GM18861 (cell line): ENCODE measurements at regions not wholly inside any gene's neighbourhood (a gene's known extent, or its start where the extent isn't known, plus 50 kb on each side); places are given as distances from the start of the nearest gene placed in this dataset.

Experiments used
- ATAC-seq: cut with Tn5 transposase; IDR thresholded peaks from one replicate; pipeline ENCODE4 v1.9.1; 2021; ENCODE audit not compliant: unreplicated experiment

DNA sequence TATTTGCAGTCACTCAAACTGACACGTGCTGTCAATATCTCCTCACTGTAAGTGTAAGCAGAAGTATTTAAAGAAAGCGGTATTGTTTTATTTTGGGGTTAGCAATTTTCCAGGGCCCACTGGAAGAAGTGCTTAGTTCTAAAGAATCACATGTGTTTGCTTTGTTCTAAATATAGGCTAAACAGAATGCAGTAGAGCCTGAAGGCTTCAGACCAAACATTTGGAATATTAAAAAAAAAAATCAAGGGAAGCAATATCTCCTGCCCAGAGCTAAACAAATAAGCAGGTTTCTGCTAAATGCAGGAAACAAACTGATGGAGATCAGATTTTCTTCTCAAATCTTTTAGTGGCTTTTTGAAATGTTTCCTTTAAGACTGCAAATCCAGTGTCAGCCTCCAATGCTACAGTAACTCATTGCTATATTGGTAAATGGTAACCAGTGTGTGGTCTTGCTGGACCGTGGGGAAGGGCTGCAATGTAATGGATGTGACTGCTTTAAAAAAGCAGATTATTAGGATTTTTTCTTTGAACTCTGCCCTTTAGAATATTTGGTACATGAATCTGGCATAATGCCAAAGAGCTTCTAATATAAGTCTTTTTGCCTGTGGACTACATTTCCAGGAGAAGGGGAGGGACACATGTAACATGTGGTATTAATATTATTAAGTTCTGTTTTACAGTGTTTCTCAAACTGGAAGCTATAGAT lies 317.1 kb upstream of the FERMT1 start:
- no peak for ATAC-seq

DNA sequence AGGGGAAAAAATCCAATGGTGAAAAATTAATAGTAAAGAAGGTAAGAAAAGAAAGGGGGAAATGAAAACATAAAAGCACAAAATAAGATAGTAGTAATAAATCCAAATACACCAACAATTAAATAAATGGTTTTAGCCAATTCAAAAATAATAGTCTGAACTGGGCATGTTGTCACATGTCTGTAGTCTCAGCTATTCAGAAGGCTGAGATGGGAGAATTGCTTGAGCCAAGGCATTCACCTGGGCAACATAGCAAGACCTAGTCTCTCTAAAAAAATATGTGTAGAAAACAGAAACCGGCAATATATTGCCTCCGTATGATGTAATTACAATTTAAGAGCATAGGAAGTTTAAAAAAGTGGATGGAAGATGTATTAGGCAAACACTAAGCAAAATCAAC lies 311.3 kb upstream of the FERMT1 start:
- no peak for ATAC-seq

DNA sequence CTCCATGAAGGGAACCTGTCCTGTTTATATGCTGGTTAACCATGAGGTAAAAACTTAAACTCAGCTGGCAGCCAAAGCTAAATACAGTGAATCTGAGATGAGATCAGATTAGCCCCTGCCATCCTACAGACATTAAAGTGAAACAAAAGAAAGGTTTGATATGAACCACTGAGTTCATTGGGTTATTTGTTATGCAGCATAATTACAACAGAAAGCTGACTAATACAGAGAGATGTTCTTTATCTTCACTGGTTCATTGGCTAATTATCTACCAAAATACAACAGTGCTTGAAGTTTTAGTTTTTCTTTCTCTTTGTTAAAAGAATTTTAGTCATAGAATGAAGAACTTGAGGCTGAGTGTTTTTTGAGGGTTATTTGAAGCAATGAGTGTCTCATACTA lies 307.6 kb upstream of the FERMT1 start:
- ATAC-seq = no peak

DNA sequence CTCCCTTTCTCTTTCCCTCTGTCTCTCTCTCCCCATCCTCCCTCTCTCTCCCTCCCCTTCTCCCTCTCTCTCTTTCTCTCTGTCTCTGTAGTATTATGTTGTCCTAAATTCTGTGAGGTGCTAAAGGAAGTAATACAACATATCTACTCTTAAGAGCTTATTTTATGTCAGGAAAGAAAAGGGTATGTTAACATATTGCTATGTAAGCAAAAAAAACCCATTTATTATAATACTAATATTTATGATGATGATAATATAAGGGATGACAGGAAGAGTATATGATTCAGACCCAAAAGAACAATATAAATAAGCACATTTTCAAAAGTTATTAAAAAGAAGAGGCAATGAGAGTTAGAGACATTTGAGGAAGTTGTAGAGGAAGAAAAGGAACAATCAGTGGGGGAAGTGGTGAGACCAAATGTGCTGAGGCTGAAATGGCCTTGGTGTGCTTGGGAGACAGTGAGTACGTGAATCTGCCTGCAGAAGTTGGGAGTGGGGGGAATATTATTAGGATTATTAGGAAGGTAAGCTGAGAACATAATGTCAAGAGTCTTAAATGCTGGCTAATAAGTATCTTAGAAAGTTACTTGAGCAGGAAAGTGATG lies 303.6 kb upstream of the FERMT1 start:
- ATAC-seq = no peak

DNA sequence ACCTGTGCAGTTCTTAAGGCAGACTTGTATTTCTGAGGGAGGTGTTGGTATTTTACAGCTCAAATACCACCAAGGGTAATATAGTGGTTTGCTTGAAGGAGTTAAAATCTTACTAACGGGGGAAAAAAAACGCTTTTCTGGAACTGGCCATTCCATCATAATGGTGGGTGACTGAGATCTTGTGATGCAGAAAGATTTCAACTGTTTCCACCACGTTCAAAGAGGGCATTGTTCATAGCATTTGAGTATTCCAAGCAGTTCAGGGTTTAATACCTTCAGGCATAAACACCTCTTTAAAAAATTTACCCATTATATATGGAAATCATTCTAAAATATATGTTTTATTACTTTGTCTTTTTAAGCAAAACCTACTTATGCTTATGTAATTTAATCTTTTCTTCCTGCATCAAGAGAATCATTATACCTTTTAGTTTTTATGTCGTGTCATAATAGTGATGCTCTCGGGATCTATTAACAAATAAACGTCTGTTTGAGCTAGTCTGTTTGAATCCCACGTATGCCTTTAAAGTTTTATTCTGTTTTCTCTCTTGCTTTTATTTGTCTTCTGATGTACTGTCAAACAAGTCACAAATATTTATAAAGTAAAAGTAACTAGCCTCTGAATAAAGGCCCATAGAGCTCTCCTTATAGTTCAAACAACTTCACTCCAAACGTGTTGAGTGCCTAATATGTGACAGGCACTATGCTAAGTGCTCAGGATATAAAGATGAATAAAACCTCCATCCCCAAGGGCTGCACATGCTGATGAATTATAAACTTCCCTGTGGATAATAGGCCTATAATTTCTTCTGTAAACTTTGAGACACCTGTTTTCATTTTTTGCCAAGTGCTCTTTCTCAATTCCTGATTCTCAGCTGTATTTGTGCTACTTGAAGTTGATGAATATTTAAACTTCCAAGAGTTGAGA lies 298.8 kb upstream of the FERMT1 start:
- ATAC-seq = no peak

DNA sequence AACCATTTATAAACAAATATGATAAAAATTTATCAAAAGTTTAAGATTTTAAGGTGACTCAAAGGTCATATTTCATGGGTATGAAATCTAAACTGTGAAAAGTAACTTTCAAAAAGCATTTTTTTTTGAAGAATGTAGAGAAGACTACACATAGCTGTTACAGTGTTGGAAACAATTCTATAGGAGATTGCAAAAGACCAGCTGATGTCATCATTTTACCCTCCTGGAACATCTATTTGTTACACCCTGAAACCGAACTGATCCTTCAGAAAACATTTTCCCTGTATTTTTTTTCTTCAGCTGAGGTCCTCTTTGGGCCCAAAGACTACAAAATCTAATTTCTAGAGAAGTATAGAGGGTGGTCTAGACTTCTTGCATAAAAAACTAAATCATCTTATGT lies 297.5 kb upstream of the FERMT1 start:
- no peak for ATAC-seq

DNA sequence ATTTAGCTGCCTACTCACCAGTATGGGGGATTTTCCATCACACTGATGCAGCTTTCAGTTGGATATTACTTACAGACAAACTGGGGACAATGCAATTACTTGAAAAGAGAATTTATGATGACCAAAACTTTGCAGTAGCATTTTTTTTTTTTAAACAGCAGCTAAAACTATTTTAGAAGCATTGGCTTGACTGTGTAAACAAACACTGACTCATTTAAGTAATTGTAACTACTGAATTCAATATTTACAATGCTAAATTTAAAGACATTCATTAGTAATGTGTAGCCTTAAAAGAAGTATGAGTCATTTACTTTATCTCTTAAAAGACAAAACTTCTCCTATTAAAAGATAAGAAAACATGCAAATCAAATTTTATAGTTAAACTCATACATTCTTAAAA lies 295.9 kb upstream of the FERMT1 start:
- peak; percentile 48 for ATAC-seq

DNA sequence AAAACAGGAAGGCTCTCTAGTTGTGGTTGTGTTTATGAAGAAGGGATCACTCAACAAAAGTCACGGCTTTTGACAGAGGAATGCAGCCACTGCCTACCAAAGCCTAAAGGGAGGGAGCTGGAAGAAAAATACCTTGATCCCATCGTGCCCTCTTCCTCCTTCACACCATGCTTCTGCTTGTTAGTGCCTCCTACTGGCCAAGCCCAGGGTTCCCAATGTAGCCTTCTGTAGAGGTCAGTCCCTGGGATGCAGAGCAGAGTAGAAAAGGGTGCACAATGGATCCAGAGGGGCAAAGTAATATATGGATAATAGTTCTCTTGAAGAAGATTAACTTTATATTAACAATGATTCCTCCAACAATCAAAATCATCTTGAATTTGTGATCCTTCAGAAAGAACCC lies 293.5 kb upstream of the FERMT1 start:
- ATAC-seq = no peak

DNA sequence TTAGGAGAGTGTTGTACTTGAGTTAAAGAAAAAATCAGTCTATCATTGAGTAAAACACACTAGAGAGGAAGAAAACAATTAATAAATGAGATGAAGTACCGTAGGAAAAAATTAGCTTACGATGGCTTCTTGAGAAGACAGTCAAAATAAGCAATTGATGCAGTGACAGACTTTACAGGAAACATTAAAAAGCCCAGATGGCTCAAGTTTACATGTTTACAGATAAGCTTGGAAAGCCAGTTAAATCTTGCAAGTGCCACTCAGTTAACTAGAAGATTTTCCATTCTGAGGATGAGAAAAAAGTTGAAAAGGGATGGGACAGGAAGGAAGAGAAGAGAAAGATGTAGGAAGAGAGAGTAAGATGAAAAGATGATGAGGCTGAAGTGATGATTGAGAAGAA lies 288.8 kb upstream of the FERMT1 start:
- ATAC-seq = no peak

DNA sequence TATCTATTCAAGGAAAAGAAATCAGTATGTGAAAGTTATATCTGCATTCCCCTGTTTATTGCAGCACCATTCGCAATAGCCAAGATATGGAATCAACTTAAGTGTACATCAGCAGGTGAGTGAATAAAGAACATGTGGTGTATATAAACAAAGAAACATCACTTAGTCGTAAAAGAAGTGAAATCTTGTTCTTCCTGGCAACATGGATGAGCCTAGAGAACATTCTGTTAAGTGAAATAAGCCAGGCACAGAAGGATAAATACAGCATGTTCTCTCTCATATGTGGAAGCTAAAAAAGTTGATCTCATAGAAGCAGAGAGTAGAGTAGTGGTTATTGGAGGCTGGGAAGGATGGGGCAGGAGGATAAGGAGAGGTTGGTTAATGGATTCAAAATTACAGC lies 287.9 kb upstream of the FERMT1 start:
- no peak for ATAC-seq

DNA sequence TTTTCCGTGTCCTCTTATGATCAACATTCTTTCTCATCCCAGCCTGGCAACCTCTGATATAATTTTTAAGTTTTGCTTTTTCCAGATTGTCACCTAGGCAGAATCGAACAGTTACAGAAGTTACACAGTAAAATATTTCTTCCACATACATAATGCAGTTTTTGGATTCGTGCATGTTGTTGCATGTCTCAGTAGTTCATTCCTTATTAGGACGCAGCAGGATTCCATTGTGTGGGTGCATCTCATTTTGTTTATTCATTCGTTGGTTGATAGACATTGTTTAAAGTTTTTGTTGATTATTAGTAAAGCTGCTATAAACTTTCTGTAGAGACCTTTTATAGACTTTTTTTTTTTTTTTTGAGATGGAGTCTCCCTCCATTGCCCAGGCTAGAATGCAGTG lies 284.3 kb upstream of the FERMT1 start:
- no peak for ATAC-seq

DNA sequence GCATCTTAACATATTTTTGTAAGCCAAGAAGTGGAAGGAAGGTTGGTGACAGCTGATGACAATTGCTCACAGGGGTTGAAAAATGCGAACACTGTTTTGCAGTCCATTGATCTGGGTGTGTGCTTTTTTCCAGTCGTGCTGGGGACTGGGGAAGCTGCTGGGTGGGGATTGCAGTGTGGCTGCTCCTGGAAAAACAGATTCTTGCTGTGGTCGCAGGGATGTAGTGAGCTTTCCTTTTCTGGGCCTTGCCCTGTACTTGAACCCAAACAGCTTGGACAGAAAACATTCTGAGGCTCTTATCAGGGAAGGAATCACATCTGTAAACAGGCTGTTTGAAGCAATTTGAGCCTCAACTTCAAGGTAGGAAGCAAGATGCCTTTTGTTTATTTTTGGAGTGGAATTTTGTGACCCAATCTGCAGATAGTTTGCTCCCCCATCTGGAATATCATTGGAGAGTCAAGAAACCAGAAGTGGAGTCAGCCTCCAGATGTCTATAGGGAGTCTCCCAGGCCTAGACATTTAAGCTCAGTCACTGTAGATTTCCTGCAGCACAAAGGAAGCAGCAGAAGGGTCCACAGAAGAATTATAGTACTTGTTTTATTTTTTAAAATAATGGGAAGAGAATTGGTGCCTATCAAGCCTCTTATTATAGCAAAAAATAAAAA lies 279.2 kb upstream of the FERMT1 start:
- ATAC-seq = no peak

DNA sequence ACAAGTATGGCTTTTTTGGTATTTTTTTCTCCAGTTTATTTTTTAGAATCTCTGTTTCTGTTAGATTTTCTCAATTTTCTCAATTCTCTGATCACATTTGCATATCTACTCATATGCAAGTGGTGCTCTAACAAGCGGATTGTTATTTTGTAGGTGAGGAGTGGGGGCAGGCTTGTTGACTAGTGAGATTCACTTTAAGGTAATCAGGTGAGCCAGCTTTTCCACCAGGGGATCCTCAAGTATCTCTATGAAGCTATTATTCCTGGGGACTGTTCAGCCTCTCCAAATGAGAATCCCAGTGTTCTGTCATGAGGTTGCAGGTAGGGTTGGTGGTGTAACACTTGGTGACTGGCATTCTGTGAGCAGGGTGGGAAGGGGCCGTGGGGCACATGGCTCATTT lies 274.3 kb upstream of the FERMT1 start:
- no peak for ATAC-seq

DNA sequence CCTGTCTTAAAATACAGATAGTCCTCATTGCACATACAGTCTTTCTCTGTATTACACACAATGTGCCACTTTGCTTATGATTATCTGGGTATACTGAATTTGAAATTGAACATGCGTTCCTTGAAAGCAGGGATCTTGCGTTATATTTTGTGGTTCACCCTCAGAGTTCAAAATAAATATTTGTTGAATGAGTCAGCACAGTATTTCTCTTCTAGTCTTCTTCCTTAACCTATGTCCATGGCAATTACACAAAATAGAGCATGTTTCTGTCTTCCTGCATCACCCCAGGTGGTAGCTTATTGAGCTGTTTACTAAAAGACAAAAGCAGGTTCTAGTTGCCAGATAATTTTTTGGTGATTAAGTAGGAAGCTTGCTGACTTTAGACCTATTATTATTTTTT lies 272.9 kb upstream of the FERMT1 start:
- ATAC-seq = no peak

DNA sequence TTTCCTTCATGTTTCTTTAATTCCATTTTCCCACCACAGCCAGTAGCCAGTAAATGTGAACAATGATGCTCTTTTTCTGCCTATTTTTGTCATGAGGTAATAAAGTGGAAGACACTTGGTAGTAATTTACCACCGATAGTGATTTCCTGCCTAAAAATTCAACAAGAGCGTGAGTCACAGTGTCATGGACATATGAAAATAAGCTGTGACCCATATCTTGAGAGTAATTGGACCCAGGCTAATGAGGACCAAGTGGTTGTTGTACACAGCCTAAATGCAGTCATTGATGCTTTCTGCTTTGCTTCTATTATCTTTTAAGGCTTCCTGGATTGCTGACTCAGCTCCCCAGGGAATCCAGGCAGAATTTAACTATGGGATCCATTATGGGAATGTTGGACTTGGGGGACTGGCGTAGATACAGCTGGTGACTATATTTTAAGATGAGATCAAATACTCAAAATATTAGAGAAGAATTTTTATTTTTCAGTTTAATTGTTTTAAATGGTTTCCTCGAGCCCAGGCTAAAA lies 265.9 kb upstream of the FERMT1 start:
- ATAC-seq = no peak

DNA sequence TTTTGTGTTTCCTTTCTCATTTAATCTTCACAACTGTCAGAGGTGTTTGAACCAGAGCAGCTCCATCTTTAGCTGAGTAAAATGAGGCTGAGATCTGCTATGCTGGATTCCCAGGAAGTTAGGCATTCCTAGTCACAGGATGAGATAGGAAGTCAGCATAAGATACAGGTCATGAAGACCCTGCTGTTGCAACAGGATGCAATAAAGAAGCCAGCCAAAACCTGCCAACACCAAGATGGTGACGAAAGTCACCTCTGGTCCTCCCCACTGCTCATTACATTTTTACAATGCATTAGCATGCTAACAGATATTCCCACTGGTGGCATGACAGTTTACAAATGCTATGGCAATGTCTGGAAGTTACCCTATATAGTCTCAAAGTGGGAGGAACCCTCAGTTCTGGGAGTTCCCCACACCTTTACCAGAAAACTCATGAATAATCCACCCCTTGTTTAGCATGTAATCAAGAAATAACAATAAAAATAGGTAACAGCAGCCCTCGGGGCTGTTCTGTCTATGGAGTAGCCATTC lies 262.2 kb upstream of the FERMT1 start:
- ATAC-seq = no peak

DNA sequence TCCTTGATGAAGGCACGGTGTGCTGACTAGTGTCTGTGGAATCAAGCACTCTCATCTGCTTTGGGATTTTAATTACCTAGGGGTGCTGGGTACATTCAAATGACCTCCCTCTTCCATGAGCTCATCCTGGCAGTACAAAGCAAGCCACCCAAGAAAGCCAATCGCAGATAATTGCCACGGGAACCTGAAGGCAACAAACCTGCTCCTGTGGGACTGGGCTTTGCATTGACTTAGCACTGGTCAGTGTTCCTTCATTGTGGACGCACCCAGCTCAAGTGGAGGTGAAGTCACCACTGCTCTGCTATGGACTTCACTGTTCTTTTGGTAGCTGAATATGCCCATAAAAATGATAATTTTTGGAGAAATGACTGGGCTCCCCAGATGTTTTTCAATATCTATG lies 261.6 kb upstream of the FERMT1 start:
- ATAC-seq = no peak

DNA sequence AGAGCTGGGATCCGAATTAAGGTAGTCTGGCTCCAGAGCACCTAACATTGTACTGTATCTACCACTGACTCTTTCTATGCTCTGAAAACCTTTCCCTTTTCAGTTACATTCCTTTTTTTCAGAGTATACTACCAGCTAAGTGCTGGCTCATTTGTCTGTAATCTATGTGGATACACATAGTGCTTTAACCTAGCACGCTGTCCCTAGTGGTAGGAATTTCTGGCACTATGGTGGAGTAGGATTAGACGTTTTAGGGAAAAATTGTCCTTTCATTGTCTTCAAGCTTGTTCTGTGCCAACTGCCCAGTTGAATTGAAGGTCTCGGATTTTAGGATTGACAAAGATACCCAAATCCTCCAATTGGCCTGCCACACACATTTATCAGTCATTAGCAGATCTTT lies 259.1 kb upstream of the FERMT1 start:
- no peak for ATAC-seq

DNA sequence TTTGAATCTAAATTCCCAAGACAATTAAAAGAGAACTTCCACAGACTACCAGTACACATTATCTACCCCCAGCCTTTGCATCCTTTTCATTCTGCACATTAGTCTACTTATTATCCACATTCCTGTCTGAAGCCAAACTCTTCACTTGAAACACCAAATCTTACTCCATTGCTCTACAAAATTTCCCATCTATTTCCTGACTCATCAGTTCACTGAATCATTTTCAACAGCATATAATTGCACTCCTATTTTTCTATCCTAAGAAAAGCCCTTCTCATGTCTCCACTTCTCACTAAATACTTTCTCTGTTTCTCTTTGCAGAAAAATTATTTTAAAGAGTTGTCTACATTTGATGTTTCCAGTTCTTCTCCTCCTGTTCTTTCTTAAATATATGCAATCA lies 239.4 kb upstream of the FERMT1 start:
- no peak for ATAC-seq

DNA sequence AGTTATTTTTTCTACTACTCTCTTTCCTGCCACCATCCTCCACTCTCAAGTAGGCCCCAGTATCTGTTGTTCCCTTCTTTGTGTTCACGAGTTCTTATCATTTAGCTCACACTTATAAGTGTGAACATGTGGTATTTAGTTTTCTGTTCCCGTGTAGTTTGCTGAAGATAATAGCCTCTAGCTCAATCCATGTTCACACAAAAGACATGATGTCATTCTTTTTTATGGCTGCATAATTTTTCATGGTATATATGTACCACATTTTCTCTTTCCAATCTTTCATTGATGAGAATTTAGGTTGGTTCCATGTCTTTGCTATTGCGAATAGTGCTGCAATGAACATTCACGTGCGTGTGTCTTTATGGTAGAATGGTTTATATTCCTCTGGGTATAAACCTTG lies 237.9 kb upstream of the FERMT1 start:
- ATAC-seq = no peak
